ENCODE measurements at regions not wholly inside any gene's neighbourhood (a gene's known extent, or its start where the extent isn't known, plus 50 kb on each side); places are given as distances from the start of the nearest gene placed in this dataset.

- Histone ChIP-seq H3K4me2 (ENCODE audit: insufficient read depth in 1 of 2, low read depth in 2 of 2, low read length in 2 of 2) (no peak overlapping the region), H3K4me3 (ENCODE audit: extremely low read depth in 1 of 4, insufficient read depth in 2 of 4, low read depth in 3 of 4, low read length in 4 of 4) (no peak overlapping the region), H3K79me1 (ENCODE audit: low read depth, low read length) (no peaks in the 10 kb centered on the region), H3K14ac (ENCODE audit: insufficient read length) (no peak overlapping the region), H3K36me3 (ENCODE audit: control insufficient read depth in 2 of 4, insufficient read depth in 4 of 4, low read length in 3 of 4) (no peaks in the 10 kb centered on the region), H4K91ac (replicated peaks; ENCODE audit: insufficient read length, low read length) (no peak overlapping the region), H4K20me1 (replicated peaks in 1 of 2; ENCODE audit: control insufficient read depth in 1 of 2, insufficient read depth in 2 of 2, low read length in 2 of 2) (no peaks in the 10 kb centered on the region), H3K4ac (replicated peaks; ENCODE audit: insufficient read length, low read depth, low read length) (no peak overlapping the region), H3K23ac (ENCODE audit: insufficient read length) (no peak overlapping the region), H3K27me3 (replicated peaks in 1 of 4; ENCODE audit: control insufficient read depth in 3 of 4, extremely low read depth in 1 of 4, insufficient read depth in 3 of 4, low read length in 3 of 4) (no peaks in the 10 kb centered on the region), H3K79me2 (ENCODE audit: control insufficient read depth in 1 of 2, insufficient read depth in 2 of 2, low read length in 2 of 2) (no peaks in the 10 kb centered on the region), H3K9ac (replicated peaks in 1 of 4; ENCODE audit: extremely low read depth in 1 of 4, low read depth in 3 of 4, low read length in 3 of 4) (no peak overlapping the region), H3K27ac (ENCODE audit: low read depth, low read length) (no peak overlapping the region), H4K8ac (ENCODE audit: extremely low read depth, insufficient read depth, low read length) (no peak overlapping the region), H3K23me2 (ENCODE audit: low read depth, low read length) (no peaks in the 10 kb centered on the region), H3K56ac (replicated peaks; ENCODE audit: insufficient read length, low read depth, low read length) (no peak overlapping the region), H2BK12ac (ENCODE audit: low read depth, low read length) (no peak overlapping the region), H3K9me3 (ENCODE audit: insufficient read depth in 2 of 2, low read depth in 1 of 2, low read length in 1 of 2) (no peaks in the 10 kb centered on the region), H3K4me1 (replicated peaks in 1 of 4; ENCODE audit: control insufficient read depth in 3 of 4, insufficient read depth in 4 of 4, low read length in 3 of 4) (no peaks in the 10 kb centered on the region), H2BK5ac (ENCODE audit: low read depth, low read length) (no peak overlapping the region), H3K18ac (ENCODE audit: extremely low read depth, low read length) (no peak overlapping the region), H2AK5ac (ENCODE audit: low read depth, low read length) (no peak overlapping the region), H2BK15ac (ENCODE audit: low read length) (no peak overlapping the region), H2BK120ac (replicated peaks; ENCODE audit: low read depth, low read length) (no peak overlapping the region), H2BK20ac (ENCODE audit: low read length) (no peak overlapping the region), H4K5ac (ENCODE audit: insufficient read length, low read depth, low read length) (no peak overlapping the region), H2AFZ (ENCODE audit: low read length) (no peak overlapping the region)
- ChIA-PET CTCF (ENCODE audit: partially characterized antibody) (no interaction called here), POLR2A (ENCODE audit: partially characterized antibody) (no interaction called here)
- FAIRE-seq (no peak), DNase-seq (ENCODE audit: low read depth in 1 of 2, low spot score in 2 of 2) (no peak)
- no peak for TF ChIP-seq RFX5 (IDR thresholded peaks at IDR 0.05; ENCODE audit: borderline replicate concordance, low read depth, low read length)
- TF ChIP-seq, protein P1, sequence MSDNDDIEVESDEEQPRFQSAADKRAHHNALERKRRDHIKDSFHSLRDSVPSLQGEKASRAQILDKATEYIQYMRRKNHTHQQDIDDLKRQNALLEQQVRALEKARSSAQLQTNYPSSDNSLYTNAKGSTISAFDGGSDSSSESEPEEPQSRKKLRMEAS (IDR thresholded peaks at IDR 0.05) = no peak
- no peak for TF ChIP-seq EZH2 (IDR thresholded peaks at IDR 0.05; ENCODE audit: low read depth, low read length, severe bottlenecking)
- 85% methylated on average over 2 of the region's 2 CpGs; no CpG with 5 or more reads in 1 of the 2 experiments for WGBS, 2 experiments (ENCODE audit: extremely low coverage in 1 of 2, insufficient coverage in 1 of 2, insufficient read length in 1 of 2, insufficient replicate concordance in 2 of 2, low coverage in 1 of 2, low lambda C conversion rate in 2 of 2, missing lambda C conversion rate in 1 of 2)
These were observed 894.1 kb upstream of the PIK3C3 start for GRCh38 chr18:41060967-41061366.

Data from H1 (cell line).